ENCODE measurements at regions not wholly inside any gene's neighbourhood (a gene's known extent, or its start where the extent isn't known, plus 50 kb on each side); places are given as distances from the start of the nearest gene placed in this dataset.

GRCh38 chr11:134537941-134538340 lies 125.9 kb upstream of the B3GAT1 start:
- Histone ChIP-seq H3K9ac (ENCODE audit: low read length in 5 of 5) (no peak overlapping the region), H3K4me3 (ENCODE audit: low read depth in 1 of 5, low read length in 5 of 5) (no peak overlapping the region), H3K27me3 (ENCODE audit: control insufficient read depth in 5 of 5, insufficient read depth in 4 of 5, low read length in 5 of 5) (peaks cover 3 to 28% (median 19%) of the 10 kb centered on the region in 5 donors), H3K27ac (ENCODE audit: low read depth, low read length) (no peak overlapping the region), H3K36me3 (ENCODE audit: control insufficient read depth in 5 of 5, insufficient read depth in 5 of 5, low read length in 5 of 5) (no peaks in the 10 kb centered on the region), H3K9me3 (ENCODE audit: control insufficient read depth in 5 of 5, low read length in 5 of 5) (peaks cover 0 to 5% (median 2%) of the 10 kb centered on the region in 5 donors), H3K4me1 (ENCODE audit: control insufficient read depth in 5 of 5, insufficient read depth in 5 of 5, low read length in 5 of 5) (peaks cover 0 to 7% (median 0%) of the 10 kb centered on the region in 5 donors)

GRCh38 chr11:134537296-134537695 lies 125.3 kb upstream of the B3GAT1 start:
- Histone ChIP-seq H3K36me3 (ENCODE audit: control insufficient read depth in 5 of 5, insufficient read depth in 5 of 5, low read length in 5 of 5) (no peaks in the 10 kb centered on the region), H3K4me1 (ENCODE audit: control insufficient read depth in 5 of 5, insufficient read depth in 5 of 5, low read length in 5 of 5) (peaks cover 0 to 7% (median 0%) of the 10 kb centered on the region in 5 donors), H3K9me3 (ENCODE audit: control insufficient read depth in 5 of 5, low read length in 5 of 5) (peaks cover 0 to 4% (median 2%) of the 10 kb centered on the region in 5 donors), H3K4me3 (ENCODE audit: low read depth in 1 of 5, low read length in 5 of 5) (no peak overlapping the region), H3K27me3 (ENCODE audit: control insufficient read depth in 5 of 5, insufficient read depth in 4 of 5, low read length in 5 of 5) (peaks cover 3 to 34% (median 19%) of the 10 kb centered on the region in 5 donors), H3K27ac (ENCODE audit: low read depth, low read length) (no peak overlapping the region), H3K9ac (ENCODE audit: low read length in 5 of 5) (no peak overlapping the region)

- peaks cover 0 to 7% (median 0%) of the 10 kb centered on the region in 5 donors for H3K4me1 ChIP-seq (ENCODE audit: control insufficient read depth in 5 of 5, insufficient read depth in 5 of 5, low read length in 5 of 5)
- H3K36me3 ChIP-seq (ENCODE audit: control insufficient read depth in 5 of 5, insufficient read depth in 5 of 5, low read length in 5 of 5) = no peaks in the 10 kb centered on the region
- H3K9me3 ChIP-seq (ENCODE audit: control insufficient read depth in 5 of 5, low read length in 5 of 5) = peaks cover 0 to 4% (median 2%) of the 10 kb centered on the region in 5 donors
- H3K9ac ChIP-seq (ENCODE audit: low read length in 5 of 5) = no peak overlapping the region
- no peak overlapping the region for H3K4me3 ChIP-seq (ENCODE audit: low read depth in 1 of 5, low read length in 5 of 5)
- peaks cover 3 to 35% (median 19%) of the 10 kb centered on the region in 5 donors for H3K27me3 ChIP-seq (ENCODE audit: control insufficient read depth in 5 of 5, insufficient read depth in 4 of 5, low read length in 5 of 5)
- no peak overlapping the region for H3K27ac ChIP-seq (ENCODE audit: low read depth, low read length)
Observed at GRCh38 chr11:134536677-134537076, 124.6 kb upstream of the B3GAT1 start.

- Histone ChIP-seq H3K4me1 (ENCODE audit: control insufficient read depth in 5 of 5, insufficient read depth in 5 of 5, low read length in 5 of 5) (peaks cover 0 to 7% (median 0%) of the 10 kb centered on the region in 5 donors), H3K9ac (ENCODE audit: low read length in 5 of 5) (no peak overlapping the region), H3K4me3 (ENCODE audit: low read depth in 1 of 5, low read length in 5 of 5) (no peak overlapping the region), H3K27me3 (ENCODE audit: control insufficient read depth in 5 of 5, insufficient read depth in 4 of 5, low read length in 5 of 5) (peaks cover 6 to 39% (median 21%) of the 10 kb centered on the region in 5 donors), H3K27ac (ENCODE audit: low read depth, low read length) (no peak overlapping the region), H3K36me3 (ENCODE audit: control insufficient read depth in 5 of 5, insufficient read depth in 5 of 5, low read length in 5 of 5) (no peaks in the 10 kb centered on the region), H3K9me3 (ENCODE audit: control insufficient read depth in 5 of 5, low read length in 5 of 5) (peaks cover 0 to 4% (median 2%) of the 10 kb centered on the region in 5 donors)
Observed at GRCh38 chr11:134536219-134536618, 124.2 kb upstream of the B3GAT1 start.

GRCh38 chr11:134535029-134536025 lies 123.3 kb upstream of the B3GAT1 start:
- Histone ChIP-seq H3K9ac (ENCODE audit: low read length in 5 of 5) (no peak overlapping the region), H3K27me3 (ENCODE audit: control insufficient read depth in 5 of 5, insufficient read depth in 4 of 5, low read length in 5 of 5) (peaks cover 9 to 43% (median 21%) of the 10 kb centered on the region in 5 donors), H3K4me1 (ENCODE audit: control insufficient read depth in 5 of 5, insufficient read depth in 5 of 5, low read length in 5 of 5) (peaks cover 0 to 7% (median 0%) of the 10 kb centered on the region in 5 donors), H3K4me3 (ENCODE audit: low read depth in 1 of 5, low read length in 5 of 5) (no peak overlapping the region), H3K27ac (ENCODE audit: low read depth, low read length) (no peak overlapping the region), H3K9me3 (ENCODE audit: control insufficient read depth in 5 of 5, low read length in 5 of 5) (peaks cover 0 to 3% (median 0%) of the 10 kb centered on the region in 5 donors), H3K36me3 (ENCODE audit: control insufficient read depth in 5 of 5, insufficient read depth in 5 of 5, low read length in 5 of 5) (no peaks in the 10 kb centered on the region)

GRCh38 chr11:134533511-134533910 lies 121.5 kb upstream of the B3GAT1 start:
- no peaks in the 10 kb centered on the region for H3K36me3 ChIP-seq (ENCODE audit: control insufficient read depth in 5 of 5, insufficient read depth in 5 of 5, low read length in 5 of 5)
- H3K4me3 ChIP-seq (ENCODE audit: low read depth in 1 of 5, low read length in 5 of 5) = no peak overlapping the region
- no peak overlapping the region for H3K9ac ChIP-seq (ENCODE audit: low read length in 5 of 5)
- peaks cover 0 to 3% (median 0%) of the 10 kb centered on the region in 5 donors for H3K9me3 ChIP-seq (ENCODE audit: control insufficient read depth in 5 of 5, low read length in 5 of 5)
- H3K27ac ChIP-seq (ENCODE audit: low read depth, low read length) = no peak overlapping the region
- H3K4me1 ChIP-seq (ENCODE audit: control insufficient read depth in 5 of 5, insufficient read depth in 5 of 5, low read length in 5 of 5) = peaks cover 0 to 7% (median 0%) of the 10 kb centered on the region in 5 donors
- peaks cover 9 to 39% (median 23%) of the 10 kb centered on the region in 5 donors for H3K27me3 ChIP-seq (ENCODE audit: control insufficient read depth in 5 of 5, insufficient read depth in 4 of 5, low read length in 5 of 5)

GRCh38 chr11:134532921-134533421 lies 120.9 kb upstream of the B3GAT1 start:
- no peak overlapping the region for H3K27ac ChIP-seq (ENCODE audit: low read depth, low read length)
- peaks cover 9 to 34% (median 17%) of the 10 kb centered on the region in 5 donors for H3K27me3 ChIP-seq (ENCODE audit: control insufficient read depth in 5 of 5, insufficient read depth in 4 of 5, low read length in 5 of 5)
- H3K36me3 ChIP-seq (ENCODE audit: control insufficient read depth in 5 of 5, insufficient read depth in 5 of 5, low read length in 5 of 5) = no peaks in the 10 kb centered on the region
- peaks cover 0 to 7% (median 0%) of the 10 kb centered on the region in 5 donors for H3K4me1 ChIP-seq (ENCODE audit: control insufficient read depth in 5 of 5, insufficient read depth in 5 of 5, low read length in 5 of 5)
- no peak overlapping the region for H3K9ac ChIP-seq (ENCODE audit: low read length in 5 of 5)
- peaks cover 0 to 3% (median 0%) of the 10 kb centered on the region in 5 donors for H3K9me3 ChIP-seq (ENCODE audit: control insufficient read depth in 5 of 5, low read length in 5 of 5)
- H3K4me3 ChIP-seq (ENCODE audit: low read depth in 1 of 5, low read length in 5 of 5) = no peak overlapping the region

GRCh38 chr11:134532131-134532920 lies 120.3 kb upstream of the B3GAT1 start:
- Histone ChIP-seq H3K9ac (ENCODE audit: low read length in 5 of 5) (no peak overlapping the region), H3K27me3 (ENCODE audit: control insufficient read depth in 5 of 5, insufficient read depth in 4 of 5, low read length in 5 of 5) (peaks cover 6 to 32% (median 17%) of the 10 kb centered on the region in 5 donors), H3K27ac (ENCODE audit: low read depth, low read length) (no peak overlapping the region), H3K9me3 (ENCODE audit: control insufficient read depth in 5 of 5, low read length in 5 of 5) (peaks cover 0 to 3% (median 0%) of the 10 kb centered on the region in 5 donors), H3K4me1 (ENCODE audit: control insufficient read depth in 5 of 5, insufficient read depth in 5 of 5, low read length in 5 of 5) (peaks cover 0 to 5% (median 0%) of the 10 kb centered on the region in 5 donors), H3K4me3 (ENCODE audit: low read depth in 1 of 5, low read length in 5 of 5) (no peak overlapping the region), H3K36me3 (ENCODE audit: control insufficient read depth in 5 of 5, insufficient read depth in 5 of 5, low read length in 5 of 5) (no peaks in the 10 kb centered on the region)

- peaks cover 0 to 5% (median 0%) of the 10 kb centered on the region in 5 donors for H3K4me1 ChIP-seq (ENCODE audit: control insufficient read depth in 5 of 5, insufficient read depth in 5 of 5, low read length in 5 of 5)
Observed at GRCh38 chr11:134531327-134532130, 119.5 kb upstream of the B3GAT1 start.

More at GRCh38 chr11:134531327-134532130, 119.5 kb upstream of the B3GAT1 start:
- Histone ChIP-seq H3K27me3 (ENCODE audit: control insufficient read depth in 5 of 5, insufficient read depth in 4 of 5, low read length in 5 of 5) (peaks cover 6 to 30% (median 17%) of the 10 kb centered on the region in 5 donors), H3K4me3 (ENCODE audit: low read depth in 1 of 5, low read length in 5 of 5) (no peak overlapping the region), H3K27ac (ENCODE audit: low read depth, low read length) (no peak overlapping the region), H3K36me3 (ENCODE audit: control insufficient read depth in 5 of 5, insufficient read depth in 5 of 5, low read length in 5 of 5) (no peaks in the 10 kb centered on the region), H3K9ac (ENCODE audit: low read length in 5 of 5) (no peak overlapping the region), H3K9me3 (ENCODE audit: control insufficient read depth in 5 of 5, low read length in 5 of 5) (peaks cover 0 to 3% (median 0%) of the 10 kb centered on the region in 5 donors)
